Neural progenitor cell (in vitro differentiated cells): ENCODE measurements at regions not wholly inside any gene's neighbourhood (a gene's known extent, or its start where the extent isn't known, plus 50 kb on each side); places are given as distances from the start of the nearest gene placed in this dataset.

Experiments used
- EZH2 ChIP-seq: fragments of 200-600 bp; sonication (generic); IDR thresholded peaks from 2 replicates; pipeline ENCODE4 v1.6.1; 2017; ENCODE audit warnings: antibody characterized with exemption, mild to moderate bottlenecking, moderate library complexity
- EZH2phosphoT487 ChIP-seq: fragments of 200-600 bp; sonication (generic); IDR thresholded peaks from 2 replicates; pipeline ENCODE4 v1.6.1; 2017; ENCODE audit warnings: antibody characterized with exemption
- TF ChIP-seq, protein P1 (sequence below): fragments of 200-600 bp; sonication (generic); IDR thresholded peaks from 2 replicates; pipeline ENCODE4 v1.5.1; 2017; ENCODE audit warnings: antibody characterized with exemption, mild to moderate bottlenecking

DNA sequence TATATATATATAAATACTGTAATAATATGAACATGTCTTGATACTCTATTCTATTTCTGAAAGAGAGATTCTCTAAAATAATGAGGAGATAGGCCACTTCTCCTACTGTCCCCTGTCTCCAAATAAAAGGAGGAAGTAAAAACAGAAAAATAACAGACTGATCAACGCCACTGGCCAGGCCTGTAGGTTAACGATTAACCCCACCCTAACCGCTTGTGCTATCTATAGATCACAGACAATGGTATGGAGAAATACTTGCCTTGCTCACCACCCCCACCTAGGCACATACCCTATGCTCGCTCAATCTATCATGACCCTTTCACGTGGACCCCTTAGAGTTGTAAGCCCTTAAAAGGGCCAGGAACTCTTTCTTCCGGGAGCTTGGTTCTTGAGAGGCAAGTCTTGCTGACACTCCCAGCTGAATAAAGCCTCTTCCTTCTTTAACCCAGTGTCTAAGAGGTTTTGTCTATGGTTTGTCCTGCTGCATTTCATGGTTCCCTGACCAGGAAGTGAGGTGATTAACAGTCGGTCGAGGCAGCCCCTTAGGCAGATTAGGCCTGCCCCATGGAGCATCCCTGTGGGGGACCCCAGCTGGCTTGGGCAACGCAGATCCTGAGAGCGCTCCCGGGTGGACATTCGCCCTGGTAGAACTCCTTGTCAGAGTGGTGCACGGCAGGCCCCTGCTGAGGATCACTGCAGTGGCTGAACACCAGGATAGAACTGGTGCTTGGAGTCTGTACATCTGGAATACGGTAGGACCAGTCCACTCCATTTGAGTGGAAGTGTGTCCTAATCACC, 521.8 kb upstream of the CNTN3 start:
- TF ChIP-seq, protein P1, sequence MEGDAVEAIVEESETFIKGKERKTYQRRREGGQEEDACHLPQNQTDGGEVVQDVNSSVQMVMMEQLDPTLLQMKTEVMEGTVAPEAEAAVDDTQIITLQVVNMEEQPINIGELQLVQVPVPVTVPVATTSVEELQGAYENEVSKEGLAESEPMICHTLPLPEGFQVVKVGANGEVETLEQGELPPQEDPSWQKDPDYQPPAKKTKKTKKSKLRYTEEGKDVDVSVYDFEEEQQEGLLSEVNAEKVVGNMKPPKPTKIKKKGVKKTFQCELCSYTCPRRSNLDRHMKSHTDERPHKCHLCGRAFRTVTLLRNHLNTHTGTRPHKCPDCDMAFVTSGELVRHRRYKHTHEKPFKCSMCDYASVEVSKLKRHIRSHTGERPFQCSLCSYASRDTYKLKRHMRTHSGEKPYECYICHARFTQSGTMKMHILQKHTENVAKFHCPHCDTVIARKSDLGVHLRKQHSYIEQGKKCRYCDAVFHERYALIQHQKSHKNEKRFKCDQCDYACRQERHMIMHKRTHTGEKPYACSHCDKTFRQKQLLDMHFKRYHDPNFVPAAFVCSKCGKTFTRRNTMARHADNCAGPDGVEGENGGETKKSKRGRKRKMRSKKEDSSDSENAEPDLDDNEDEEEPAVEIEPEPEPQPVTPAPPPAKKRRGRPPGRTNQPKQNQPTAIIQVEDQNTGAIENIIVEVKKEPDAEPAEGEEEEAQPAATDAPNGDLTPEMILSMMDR, result no peak
- no peak for TF ChIP-seq EZH2
- TF ChIP-seq EZH2phosphoT487, result no peak
